GM12878 (cell line): ENCODE measurements at regions not wholly inside any gene's neighbourhood (a gene's known extent, or its start where the extent isn't known, plus 50 kb on each side); places are given as distances from the start of the nearest gene placed in this dataset.

Source experiments
- ATAC-seq: fragments of 200-7000 bp; cut with Tn5 transposase; 3 replicates; pipeline ENCODE4 v1.9.1; 2020; ENCODE audit warnings: mild to moderate bottlenecking, moderate library complexity
- BruUV-seq: library from RNA; stranded (reverse); fragments of 400-500 nt; replicated peaks from 2 replicates; lab custom pipeline; 2021; lab: Mats Ljungman, UMichigan
- CTCF ChIA-PET: fragments of 300-600 bp; sonication (Branson Sonifier 250); formaldehyde crosslinking; extraction: SDS; loops from one replicate; lab custom pipeline; 2021; ENCODE audit warnings: inconsistent platforms; lab: Yijun Ruan, JAX
- POLR2A ChIA-PET: fragments of 350-600 bp; formaldehyde crosslinking; extraction: SDS; loops from one replicate; lab custom pipeline; 2021; ENCODE audit warnings: inconsistent platforms; lab: Charles Lee
- RAD21 ChIA-PET: fragments of 300-600 bp; sonication (Branson Sonifier 250); formaldehyde crosslinking; loops from one replicate; lab custom pipeline; 2023; ENCODE audit warnings: antibody characterized with exemption; ENCODE audit not compliant: unreplicated experiment; lab: Charles Lee
- SMC1A ChIA-PET: fragments of 300-600 bp; sonication (Branson Sonifier 250); formaldehyde crosslinking; loops from one replicate; lab custom pipeline; 2023; ENCODE audit not compliant: unreplicated experiment, uncharacterized antibody; lab: Charles Lee
- DNase-seq: peaks from one replicate; pipeline ENCODE4 v3.0.0-alpha.2; 2011; ENCODE audit warnings: low read depth, low spot score
- FAIRE-seq: peaks from 3 replicates; lab custom pipeline; 2011; peaks lifted over from hg19 to GRCh38; lab: Jason Lieb, UNC
- H2AFZ ChIP-seq: 2 replicates; pipeline ENCODE4 v1.6.0; 2011; ENCODE audit warnings: low read depth, low read length, control low read depth; ENCODE audit not compliant: control insufficient read depth
- H3K27ac ChIP-seq: 2 replicates; pipeline ENCODE4 v1.5.1; 2011; ENCODE audit warnings: control low read depth; ENCODE audit not compliant: control insufficient read depth, insufficient read depth
- H3K27me3 ChIP-seq, 2 experiments: replicated peaks in 1 of 2; 2 replicates each; pipeline versions ENCODE4 v1.6.0 to v1.6.1; 2011; ENCODE audit warnings: low read length in 1 of 2; ENCODE audit not compliant: control insufficient read depth in 2 of 2, insufficient read depth in 2 of 2
- H3K36me3 ChIP-seq, 2 experiments: 2 replicates each; pipeline ENCODE4 v1.5.1; 2011; ENCODE audit warnings: low read length in 1 of 2; ENCODE audit not compliant: control insufficient read depth in 2 of 2, insufficient read depth in 2 of 2
- H3K4me1 ChIP-seq: 2 replicates; pipeline ENCODE4 v1.6.1; 2011; ENCODE audit warnings: mild to moderate bottlenecking, low read length, moderate library complexity, mixed read lengths; ENCODE audit not compliant: control insufficient read depth, insufficient read depth
- H3K4me2 ChIP-seq: 2 replicates; pipeline ENCODE4 v1.6.0; 2011; ENCODE audit warnings: control low read depth; ENCODE audit not compliant: control insufficient read depth, insufficient read depth
- H3K4me3 ChIP-seq: fragments of 200-600 bp; sonication (generic); 2 replicates; pipeline ENCODE4 v1.5.1; 2016
- H3K79me2 ChIP-seq: 2 replicates; pipeline ENCODE4 v1.6.0; 2011; ENCODE audit warnings: low read length; ENCODE audit not compliant: control insufficient read depth, insufficient read depth
- H3K9ac ChIP-seq: 2 replicates; pipeline ENCODE4 v1.8.0; 2011; ENCODE audit warnings: low read length, control low read depth, mixed read lengths; ENCODE audit not compliant: control insufficient read depth, insufficient read depth
- H3K9me3 ChIP-seq: replicated peaks from 3 replicates; pipeline ENCODE4 v1.5.1; 2011; ENCODE audit warnings: mild to moderate bottlenecking, low read length; ENCODE audit not compliant: control insufficient read depth, insufficient read depth
- H4K20me1 ChIP-seq: 2 replicates; pipeline ENCODE4 v1.6.0; 2011; ENCODE audit not compliant: control insufficient read depth, insufficient read depth
- BMI1 ChIP-seq: fragments of 450-650 bp; IDR thresholded peaks from 2 replicates; pipeline ENCODE4 v1.6.1; 2016; ENCODE audit warnings: mild to moderate bottlenecking, moderate library complexity, borderline replicate concordance
- ESRRA ChIP-seq: IDR thresholded peaks from 2 replicates; pipeline ENCODE4 v1.6.1; 2012; ENCODE audit warnings: mild to moderate bottlenecking, low read length, improper control_type of control experiment
- ETV6 ChIP-seq, 2 experiments: fragments of 450-650 bp in 1 of 2; IDR thresholded peaks in 1 of 2; conservative IDR thresholded peaks in 1 of 2; 2 replicates each; pipeline ENCODE4 v1.6.1; 2014; ENCODE audit warnings: antibody characterized with exemption in 1 of 2, borderline replicate concordance in 1 of 2, low read depth in 1 of 2, mild to moderate bottlenecking in 1 of 2, moderate library complexity in 1 of 2
- JUNB ChIP-seq: IDR thresholded peaks from 2 replicates; pipeline ENCODE4 v1.6.1; 2016; ENCODE audit warnings: antibody characterized with exemption, mild to moderate bottlenecking
- MEF2B ChIP-seq: fragments of 450-650 bp; IDR thresholded peaks from 2 replicates; pipeline ENCODE4 v1.6.1; 2018; ENCODE audit warnings: mild to moderate bottlenecking, moderate library complexity; ENCODE audit not compliant: partially characterized antibody, poor library complexity, severe bottlenecking
- RAD21 ChIP-seq: IDR thresholded peaks from 2 replicates; pipeline ENCODE4 v1.6.1; 2011; ENCODE audit warnings: mild to moderate bottlenecking, low read depth, low read length, moderate library complexity; ENCODE audit not compliant: insufficient read depth
- RAD51 ChIP-seq: fragments of 450-650 bp; IDR thresholded peaks from 2 replicates; pipeline ENCODE4 v1.6.1; 2016; ENCODE audit warnings: moderate library complexity, mild to moderate bottlenecking, inconsistent platforms
- SMARCA5 ChIP-seq: fragments of 450-650 bp; IDR thresholded peaks from 2 replicates; pipeline ENCODE4 v1.6.1; 2017; ENCODE audit warnings: mild to moderate bottlenecking
- SUZ12 ChIP-seq: fragments of 200-600 bp; sonication (generic); IDR thresholded peaks from one replicate; pipeline ENCODE4 v1.6.1; 2018; ENCODE audit warnings: antibody characterized with exemption, mild to moderate bottlenecking; ENCODE audit not compliant: unreplicated experiment
- WGBS: methylation state at CpG from one replicate; pipeline ENCODE4 v1.1.6; 2016; ENCODE audit warnings: low lambda C conversion rate; ENCODE audit not compliant: insufficient replicate concordance, insufficient coverage; ENCODE audit errors: missing lambda C conversion rate; 5-methylcytosine and 5-hydroxymethylcytosine counted together
- in situ Hi-C: fragments of 300-500 bp; cut with MboI; formaldehyde crosslinking; loops from 9 replicates; pipeline ENCODE4 v1.14.3; 2018; ENCODE audit warnings: mixed read lengths
- intact Hi-C: fragments of 100-400 bp; cut with micrococcal nuclease; formaldehyde crosslinking; loops from one replicate; pipeline ENCODE4 v1.14.2; 2022; ENCODE audit not compliant: unreplicated experiment
- TF ChIP-seq, protein P1 (sequence below): fragments of 450-650 bp; IDR thresholded peaks from 2 replicates; pipeline ENCODE4 v1.6.1; 2017; ENCODE audit warnings: mild to moderate bottlenecking, moderate library complexity
- TF ChIP-seq, protein P2 (sequence below): IDR thresholded peaks from 2 replicates; pipeline ENCODE4 v1.6.1; 2012; ENCODE audit warnings: low read depth, low read length, improper control_type of control experiment
- TF ChIP-seq, protein P3 (sequence below): fragments of 450-650 bp; IDR thresholded peaks from 2 replicates; pipeline ENCODE4 v1.6.1; 2016; ENCODE audit warnings: mild to moderate bottlenecking
- TF ChIP-seq, protein P4 (sequence below): fragments of 450-650 bp; IDR thresholded peaks from 2 replicates; pipeline ENCODE4 v1.6.1; 2017; ENCODE audit warnings: mild to moderate bottlenecking, moderate library complexity

DNA sequence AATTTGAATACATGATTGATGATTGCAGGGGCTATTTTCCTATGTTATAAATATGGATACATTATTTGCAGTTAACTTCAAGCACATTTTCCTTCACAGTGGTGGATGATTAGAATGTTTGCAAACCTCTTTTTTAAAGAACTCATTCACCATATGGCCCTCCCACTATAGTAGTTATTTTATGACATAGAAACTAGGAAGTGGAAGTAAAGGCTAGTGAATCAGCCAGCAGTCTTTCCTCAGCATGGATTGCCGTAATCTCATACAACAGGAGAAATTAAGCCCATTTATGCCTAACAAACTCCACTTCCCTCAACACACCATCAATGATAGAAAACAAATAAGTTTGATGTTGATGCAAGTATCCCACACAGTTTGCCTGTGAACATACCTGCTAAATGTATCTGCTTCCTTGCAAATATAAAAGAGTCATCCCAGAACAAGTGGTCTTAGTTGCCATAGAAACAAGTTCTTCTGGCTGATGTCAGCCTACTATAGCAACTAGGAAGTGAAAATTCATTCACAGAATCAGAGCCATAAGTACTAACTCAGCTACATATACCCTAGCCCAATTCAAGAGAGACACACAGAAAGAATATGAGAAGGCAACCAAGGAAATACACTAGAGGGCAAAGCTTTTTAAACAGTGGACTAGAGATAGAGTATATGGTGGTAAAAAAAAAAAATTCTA is 100.9 kb upstream of the RADX start:
- Histone ChIP-seq H4K20me1 (no peaks in the 10 kb centered on the region), H3K36me3 (no peaks in the 10 kb centered on the region), H3K27me3 (no peaks in the 10 kb centered on the region), H2AFZ (no peak overlapping the region), H3K4me1 (no peaks in the 10 kb centered on the region), H3K9me3 (no peaks in the 10 kb centered on the region), H3K27ac (no peak overlapping the region), H3K4me2 (no peak overlapping the region), H3K79me2 (no peaks in the 10 kb centered on the region), H3K9ac (no peak overlapping the region), H3K4me3 (no peak overlapping the region)
- ChIA-PET POLR2A (no interaction called here), CTCF (no interaction called here), SMC1A (no interaction called here), RAD21 (no interaction called here)
- FAIRE-seq (no peak), DNase-seq (no peak), ATAC-seq (peak; percentile 77)
- 0% methylated on average over 1 of the region's 1 CpG for WGBS
- in situ Hi-C loops = no loop called here
- intact Hi-C loops = no loop called here
- TF ChIP-seq MEF2B (no peak), RAD51 (no peak), ESRRA (no peak), ETV6 (conservative IDR thresholded peaks at IDR 0.05 in 1 of 2, IDR thresholded peaks at IDR 0.05 in 1 of 2; ENCODE audit: borderline replicate concordance in 1 of 2, low read depth in 1 of 2) (no peak), SUZ12 (no peak), RAD21 (no peak), JUNB (0 out of 2 replicates have a peak, but pooled peaks have one; percentile 18), SMARCA5 (no peak), BMI1 (peak; percentile 40; the same call in 1 of the 2 replicates)
- TF ChIP-seq, protein P1, sequence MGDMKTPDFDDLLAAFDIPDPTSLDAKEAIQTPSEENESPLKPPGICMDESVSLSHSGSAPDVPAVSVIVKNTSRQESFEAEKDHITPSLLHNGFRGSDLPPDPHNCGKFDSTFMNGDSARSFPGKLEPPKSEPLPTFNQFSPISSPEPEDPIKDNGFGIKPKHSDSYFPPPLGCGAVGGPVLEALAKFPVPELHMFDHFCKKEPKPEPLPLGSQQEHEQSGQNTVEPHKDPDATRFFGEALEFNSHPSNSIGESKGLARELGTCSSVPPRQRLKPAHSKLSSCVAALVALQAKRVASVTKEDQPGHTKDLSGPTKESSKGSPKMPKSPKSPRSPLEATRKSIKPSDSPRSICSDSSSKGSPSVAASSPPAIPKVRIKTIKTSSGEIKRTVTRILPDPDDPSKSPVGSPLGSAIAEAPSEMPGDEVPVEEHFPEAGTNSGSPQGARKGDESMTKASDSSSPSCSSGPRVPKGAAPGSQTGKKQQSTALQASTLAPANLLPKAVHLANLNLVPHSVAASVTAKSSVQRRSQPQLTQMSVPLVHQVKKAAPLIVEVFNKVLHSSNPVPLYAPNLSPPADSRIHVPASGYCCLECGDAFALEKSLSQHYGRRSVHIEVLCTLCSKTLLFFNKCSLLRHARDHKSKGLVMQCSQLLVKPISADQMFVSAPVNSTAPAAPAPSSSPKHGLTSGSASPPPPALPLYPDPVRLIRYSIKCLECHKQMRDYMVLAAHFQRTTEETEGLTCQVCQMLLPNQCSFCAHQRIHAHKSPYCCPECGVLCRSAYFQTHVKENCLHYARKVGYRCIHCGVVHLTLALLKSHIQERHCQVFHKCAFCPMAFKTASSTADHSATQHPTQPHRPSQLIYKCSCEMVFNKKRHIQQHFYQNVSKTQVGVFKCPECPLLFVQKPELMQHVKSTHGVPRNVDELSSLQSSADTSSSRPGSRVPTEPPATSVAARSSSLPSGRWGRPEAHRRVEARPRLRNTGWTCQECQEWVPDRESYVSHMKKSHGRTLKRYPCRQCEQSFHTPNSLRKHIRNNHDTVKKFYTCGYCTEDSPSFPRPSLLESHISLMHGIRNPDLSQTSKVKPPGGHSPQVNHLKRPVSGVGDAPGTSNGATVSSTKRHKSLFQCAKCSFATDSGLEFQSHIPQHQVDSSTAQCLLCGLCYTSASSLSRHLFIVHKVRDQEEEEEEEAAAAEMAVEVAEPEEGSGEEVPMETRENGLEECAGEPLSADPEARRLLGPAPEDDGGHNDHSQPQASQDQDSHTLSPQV = no peak
- TF ChIP-seq, protein P2, sequence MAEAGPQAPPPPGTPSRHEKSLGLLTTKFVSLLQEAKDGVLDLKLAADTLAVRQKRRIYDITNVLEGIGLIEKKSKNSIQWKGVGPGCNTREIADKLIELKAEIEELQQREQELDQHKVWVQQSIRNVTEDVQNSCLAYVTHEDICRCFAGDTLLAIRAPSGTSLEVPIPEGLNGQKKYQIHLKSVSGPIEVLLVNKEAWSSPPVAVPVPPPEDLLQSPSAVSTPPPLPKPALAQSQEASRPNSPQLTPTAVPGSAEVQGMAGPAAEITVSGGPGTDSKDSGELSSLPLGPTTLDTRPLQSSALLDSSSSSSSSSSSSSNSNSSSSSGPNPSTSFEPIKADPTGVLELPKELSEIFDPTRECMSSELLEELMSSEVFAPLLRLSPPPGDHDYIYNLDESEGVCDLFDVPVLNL = no peak
- TF ChIP-seq, protein P3, sequence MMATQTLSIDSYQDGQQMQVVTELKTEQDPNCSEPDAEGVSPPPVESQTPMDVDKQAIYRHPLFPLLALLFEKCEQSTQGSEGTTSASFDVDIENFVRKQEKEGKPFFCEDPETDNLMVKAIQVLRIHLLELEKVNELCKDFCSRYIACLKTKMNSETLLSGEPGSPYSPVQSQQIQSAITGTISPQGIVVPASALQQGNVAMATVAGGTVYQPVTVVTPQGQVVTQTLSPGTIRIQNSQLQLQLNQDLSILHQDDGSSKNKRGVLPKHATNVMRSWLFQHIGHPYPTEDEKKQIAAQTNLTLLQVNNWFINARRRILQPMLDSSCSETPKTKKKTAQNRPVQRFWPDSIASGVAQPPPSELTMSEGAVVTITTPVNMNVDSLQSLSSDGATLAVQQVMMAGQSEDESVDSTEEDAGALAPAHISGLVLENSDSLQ = no peak
- TF ChIP-seq, protein P4, sequence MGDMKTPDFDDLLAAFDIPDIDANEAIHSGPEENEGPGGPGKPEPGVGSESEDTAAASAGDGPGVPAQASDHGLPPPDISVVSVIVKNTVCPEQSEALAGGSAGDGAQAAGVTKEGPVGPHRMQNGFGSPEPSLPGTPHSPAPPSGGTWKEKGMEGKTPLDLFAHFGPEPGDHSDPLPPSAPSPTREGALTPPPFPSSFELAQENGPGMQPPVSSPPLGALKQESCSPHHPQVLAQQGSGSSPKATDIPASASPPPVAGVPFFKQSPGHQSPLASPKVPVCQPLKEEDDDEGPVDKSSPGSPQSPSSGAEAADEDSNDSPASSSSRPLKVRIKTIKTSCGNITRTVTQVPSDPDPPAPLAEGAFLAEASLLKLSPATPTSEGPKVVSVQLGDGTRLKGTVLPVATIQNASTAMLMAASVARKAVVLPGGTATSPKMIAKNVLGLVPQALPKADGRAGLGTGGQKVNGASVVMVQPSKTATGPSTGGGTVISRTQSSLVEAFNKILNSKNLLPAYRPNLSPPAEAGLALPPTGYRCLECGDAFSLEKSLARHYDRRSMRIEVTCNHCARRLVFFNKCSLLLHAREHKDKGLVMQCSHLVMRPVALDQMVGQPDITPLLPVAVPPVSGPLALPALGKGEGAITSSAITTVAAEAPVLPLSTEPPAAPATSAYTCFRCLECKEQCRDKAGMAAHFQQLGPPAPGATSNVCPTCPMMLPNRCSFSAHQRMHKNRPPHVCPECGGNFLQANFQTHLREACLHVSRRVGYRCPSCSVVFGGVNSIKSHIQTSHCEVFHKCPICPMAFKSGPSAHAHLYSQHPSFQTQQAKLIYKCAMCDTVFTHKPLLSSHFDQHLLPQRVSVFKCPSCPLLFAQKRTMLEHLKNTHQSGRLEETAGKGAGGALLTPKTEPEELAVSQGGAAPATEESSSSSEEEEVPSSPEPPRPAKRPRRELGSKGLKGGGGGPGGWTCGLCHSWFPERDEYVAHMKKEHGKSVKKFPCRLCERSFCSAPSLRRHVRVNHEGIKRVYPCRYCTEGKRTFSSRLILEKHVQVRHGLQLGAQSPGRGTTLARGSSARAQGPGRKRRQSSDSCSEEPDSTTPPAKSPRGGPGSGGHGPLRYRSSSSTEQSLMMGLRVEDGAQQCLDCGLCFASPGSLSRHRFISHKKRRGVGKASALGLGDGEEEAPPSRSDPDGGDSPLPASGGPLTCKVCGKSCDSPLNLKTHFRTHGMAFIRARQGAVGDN = no peak
- BruUV-seq = no TSS peak
